Fibroblast of pulmonary artery (primary cell): ENCODE measurements at regions not wholly inside any gene's neighbourhood (a gene's known extent, or its start where the extent isn't known, plus 50 kb on each side); places are given as distances from the start of the nearest gene placed in this dataset.

Experiments used
- DNase-seq: peaks from one replicate; pipeline ENCODE4 v3.0.0-alpha.2; 2010; ENCODE audit warnings: low read depth
- H3K4me3 ChIP-seq: replicated peaks from 2 replicates; pipeline ENCODE4 v1.5.1; 2011; ENCODE audit warnings: low read depth, mild to moderate bottlenecking, control low read depth, low read length, moderate library complexity
- TF ChIP-seq, protein P1 (sequence below): IDR thresholded peaks from 2 replicates; pipeline ENCODE4 v1.5.1; 2011; ENCODE audit warnings: mild to moderate bottlenecking, control low read depth, low read length, inconsistent platforms; ENCODE audit errors: missing control alignments

GRCh38 chr1:55374216-55374615 lies 159.1 kb upstream of the USP24 start:
- no peak for DNase-seq
- no peak overlapping the region for H3K4me3 ChIP-seq
- TF ChIP-seq, protein P1, sequence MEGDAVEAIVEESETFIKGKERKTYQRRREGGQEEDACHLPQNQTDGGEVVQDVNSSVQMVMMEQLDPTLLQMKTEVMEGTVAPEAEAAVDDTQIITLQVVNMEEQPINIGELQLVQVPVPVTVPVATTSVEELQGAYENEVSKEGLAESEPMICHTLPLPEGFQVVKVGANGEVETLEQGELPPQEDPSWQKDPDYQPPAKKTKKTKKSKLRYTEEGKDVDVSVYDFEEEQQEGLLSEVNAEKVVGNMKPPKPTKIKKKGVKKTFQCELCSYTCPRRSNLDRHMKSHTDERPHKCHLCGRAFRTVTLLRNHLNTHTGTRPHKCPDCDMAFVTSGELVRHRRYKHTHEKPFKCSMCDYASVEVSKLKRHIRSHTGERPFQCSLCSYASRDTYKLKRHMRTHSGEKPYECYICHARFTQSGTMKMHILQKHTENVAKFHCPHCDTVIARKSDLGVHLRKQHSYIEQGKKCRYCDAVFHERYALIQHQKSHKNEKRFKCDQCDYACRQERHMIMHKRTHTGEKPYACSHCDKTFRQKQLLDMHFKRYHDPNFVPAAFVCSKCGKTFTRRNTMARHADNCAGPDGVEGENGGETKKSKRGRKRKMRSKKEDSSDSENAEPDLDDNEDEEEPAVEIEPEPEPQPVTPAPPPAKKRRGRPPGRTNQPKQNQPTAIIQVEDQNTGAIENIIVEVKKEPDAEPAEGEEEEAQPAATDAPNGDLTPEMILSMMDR, result no peak

GRCh38 chr1:55369474-55369873 lies 154.3 kb upstream of the USP24 start:
- H3K4me3 ChIP-seq, result no peak overlapping the region
- TF ChIP-seq, protein P1, result no peak
- peak; percentile 57 for DNase-seq

GRCh38 chr1:55368698-55369097 lies 153.5 kb upstream of the USP24 start:
- TF ChIP-seq, protein P1, result no peak
- DNase-seq, result no peak
- H3K4me3 ChIP-seq, result no peak overlapping the region

- TF ChIP-seq, protein P1, result no peak
- H3K4me3 ChIP-seq, result no peak overlapping the region
- no peak for DNase-seq
Observed at GRCh38 chr1:55367273-55367672, 152.1 kb upstream of the USP24 start.

GRCh38 chr1:55364216-55364615 lies 149.1 kb upstream of the USP24 start:
- TF ChIP-seq, protein P1, result no peak
- no peak overlapping the region for H3K4me3 ChIP-seq
- DNase-seq, result no peak

DNA sequence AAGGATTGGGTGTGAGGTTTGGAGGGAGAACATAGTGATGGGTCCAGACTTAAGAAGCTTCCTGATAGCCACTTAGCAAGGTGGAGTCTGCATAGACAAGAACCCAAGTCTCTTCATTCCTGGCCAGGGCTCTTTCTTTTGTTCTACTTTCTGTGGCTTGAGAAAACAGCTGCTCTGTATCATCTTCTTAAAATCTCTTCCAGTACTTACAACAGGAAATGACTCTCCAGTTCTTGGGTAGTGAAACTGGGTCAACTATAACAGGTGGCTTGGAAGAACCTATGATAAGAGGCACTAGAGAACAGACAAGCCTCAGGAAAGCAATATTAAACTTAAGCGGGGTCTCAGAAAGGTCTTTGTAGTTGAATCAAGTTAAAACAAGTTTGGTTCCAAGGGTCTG lies 148.1 kb upstream of the USP24 start:
- TF ChIP-seq, protein P1, result no peak
- no peak overlapping the region for H3K4me3 ChIP-seq
- peak; percentile 73 for DNase-seq

DNA sequence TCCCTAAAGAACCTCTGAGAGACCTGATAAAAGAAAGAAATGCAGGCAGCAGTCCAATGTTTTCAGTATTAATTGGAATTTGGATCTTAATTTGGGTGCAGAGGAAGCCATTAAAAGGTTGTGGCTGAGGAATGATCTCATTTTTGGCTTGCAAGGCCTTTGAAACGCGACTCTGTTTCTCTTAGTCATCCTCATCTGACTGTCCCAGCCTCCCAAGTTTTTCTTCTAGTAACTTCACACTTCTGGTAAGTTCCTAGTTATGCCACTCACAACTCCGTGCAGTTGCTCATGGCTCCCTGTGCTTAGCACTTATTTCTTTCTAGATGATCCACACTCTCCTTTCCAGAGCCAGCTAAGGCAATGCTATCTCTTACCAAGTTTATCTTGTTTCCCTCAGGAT lies 147.4 kb upstream of the USP24 start:
- peak; percentile 63 for DNase-seq

More for the DNA sequence above, 147.4 kb upstream of the USP24 start:
- TF ChIP-seq, protein P1, result no peak
- H3K4me3 ChIP-seq, result no peak overlapping the region
